Testis (tissue), 2 donors: ENCODE measurements at regions not wholly inside any gene's neighbourhood (a gene's known extent, or its start where the extent isn't known, plus 50 kb on each side); places are given as distances from the start of the nearest gene placed in this dataset.

Source experiments
- POLR2A ChIP-seq: fragments of 450-650 bp; IDR thresholded peaks from one replicate; pipeline ENCODE4 v1.6.1; 2017; ENCODE audit warnings: antibody characterized with exemption, mild to moderate bottlenecking, moderate library complexity
- TF ChIP-seq, protein P1 (sequence below), 3 experiments: fragments of 450-650 bp in 2 of 3; fragments of 200-600 bp in 1 of 3; sonication (generic) in 1 of 3; IDR thresholded peaks; one replicate each; pipeline ENCODE4 v1.5.1; 2016 to 2019; ENCODE audit warnings: antibody characterized with exemption in 3 of 3, mild to moderate bottlenecking in 2 of 3, moderate library complexity in 1 of 3

GRCh38 chr5:58275516-58275915 is 184.4 kb downstream of the PLK2 start:
- TF ChIP-seq, protein P1, sequence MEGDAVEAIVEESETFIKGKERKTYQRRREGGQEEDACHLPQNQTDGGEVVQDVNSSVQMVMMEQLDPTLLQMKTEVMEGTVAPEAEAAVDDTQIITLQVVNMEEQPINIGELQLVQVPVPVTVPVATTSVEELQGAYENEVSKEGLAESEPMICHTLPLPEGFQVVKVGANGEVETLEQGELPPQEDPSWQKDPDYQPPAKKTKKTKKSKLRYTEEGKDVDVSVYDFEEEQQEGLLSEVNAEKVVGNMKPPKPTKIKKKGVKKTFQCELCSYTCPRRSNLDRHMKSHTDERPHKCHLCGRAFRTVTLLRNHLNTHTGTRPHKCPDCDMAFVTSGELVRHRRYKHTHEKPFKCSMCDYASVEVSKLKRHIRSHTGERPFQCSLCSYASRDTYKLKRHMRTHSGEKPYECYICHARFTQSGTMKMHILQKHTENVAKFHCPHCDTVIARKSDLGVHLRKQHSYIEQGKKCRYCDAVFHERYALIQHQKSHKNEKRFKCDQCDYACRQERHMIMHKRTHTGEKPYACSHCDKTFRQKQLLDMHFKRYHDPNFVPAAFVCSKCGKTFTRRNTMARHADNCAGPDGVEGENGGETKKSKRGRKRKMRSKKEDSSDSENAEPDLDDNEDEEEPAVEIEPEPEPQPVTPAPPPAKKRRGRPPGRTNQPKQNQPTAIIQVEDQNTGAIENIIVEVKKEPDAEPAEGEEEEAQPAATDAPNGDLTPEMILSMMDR (IDR thresholded peaks at IDR 0.05), result no peak
- no peak for TF ChIP-seq POLR2A
